HepG2 (cell line): ENCODE measurements at regions not wholly inside any gene's neighbourhood (a gene's known extent, or its start where the extent isn't known, plus 50 kb on each side); places are given as distances from the start of the nearest gene placed in this dataset.

ENCODE experiments used
- ATAC-seq: fragments of 200-7000 bp; cut with Tn5 transposase; 3 replicates; pipeline ENCODE4 v1.9.1; 2020; ENCODE audit warnings: mild to moderate bottlenecking, moderate library complexity
- BruUV-seq: library from RNA; stranded (reverse); fragments of 400-500 nt; replicated peaks from 2 replicates; lab custom pipeline; 2021; lab: Mats Ljungman, UMichigan
- CTCF ChIA-PET: fragments of 300-600 bp; formaldehyde crosslinking; extraction: SDS; loops from one replicate; lab custom pipeline; 2021; ENCODE audit warnings: low total read pairs, inconsistent platforms, low intra/inter-chr PET ratio; lab: Yijun Ruan, JAX
- POLR2A ChIA-PET: fragments of 350-600 bp; sonication (Branson Sonifier 250); formaldehyde crosslinking; loops from one replicate; lab custom pipeline; 2020; ENCODE audit warnings: antibody characterized with exemption, inconsistent platforms; lab: Yijun Ruan, JAX
- DNase-seq: peaks from one replicate; pipeline ENCODE4 v3.0.0-alpha.2; 2015; ENCODE audit warnings: low spot score
- FAIRE-seq: peaks from 3 replicates; lab custom pipeline; 2011; peaks lifted over from hg19 to GRCh38; lab: Jason Lieb, UNC
- H2AFZ ChIP-seq: one replicate; pipeline ENCODE4 v1.6.1; 2011; ENCODE audit warnings: low read length, inconsistent platforms
- H3K27ac ChIP-seq: fragments of 300-600 bp; 3 replicates; pipeline ENCODE4 v1.8.0; 2011; ENCODE audit warnings: mixed run types, mild to moderate bottlenecking, mixed read lengths, low read length, inconsistent platforms; ENCODE audit not compliant: insufficient read depth; ENCODE audit errors: extremely low read length
- H3K27me3 ChIP-seq, 2 experiments: fragments of 200-600 bp in 1 of 2; 2 replicates in 1 of 2; 3 replicates in 1 of 2; pipeline versions ENCODE4 v1.6.0 to v1.8.0; 2011; ENCODE audit warnings: low read length in 2 of 2, mild to moderate bottlenecking in 2 of 2, moderate library complexity in 2 of 2, inconsistent platforms in 1 of 2; ENCODE audit not compliant: insufficient read depth in 2 of 2, control insufficient read depth in 1 of 2
- H3K36me3 ChIP-seq, 2 experiments: fragments of 200-600 bp in 1 of 2; replicated peaks in 1 of 2; 2 replicates in 1 of 2; 3 replicates in 1 of 2; pipeline versions ENCODE4 v1.5.1 to v1.8.0; 2011; ENCODE audit warnings: low read length in 2 of 2, inconsistent platforms in 1 of 2; ENCODE audit not compliant: insufficient read depth in 2 of 2, control insufficient read depth in 1 of 2
- H3K4me1 ChIP-seq: 2 replicates; pipeline ENCODE4 v1.5.1; 2012; ENCODE audit warnings: low read length, inconsistent platforms; ENCODE audit not compliant: insufficient read depth
- H3K4me2 ChIP-seq: 2 replicates; pipeline ENCODE4 v1.6.0; 2011; ENCODE audit warnings: low read depth, low read length, inconsistent platforms
- H3K4me3 ChIP-seq, 3 experiments: fragments of 200-600 bp in 1 of 3; sonication (generic), shearing (Covaris generic) in 1 of 3; replicated peaks in 1 of 3; 2 replicates each; pipeline ENCODE4 v1.5.1; 2011 to 2016; ENCODE audit warnings: low read length in 3 of 3, inconsistent platforms in 2 of 3, low read depth in 2 of 3, mild to moderate bottlenecking in 2 of 3, control low read depth in 1 of 3, mixed read lengths in 1 of 3; ENCODE audit not compliant: insufficient read depth in 1 of 3
- H3K79me2 ChIP-seq: one replicate; pipeline ENCODE4 v1.6.1; 2011; ENCODE audit warnings: low read length, inconsistent platforms; ENCODE audit not compliant: insufficient read depth
- H3K9ac ChIP-seq: 2 replicates; pipeline ENCODE4 v1.6.0; 2011; ENCODE audit warnings: mild to moderate bottlenecking, low read depth, low read length, inconsistent platforms; ENCODE audit not compliant: insufficient read depth
- H3K9me3 ChIP-seq: 2 replicates; pipeline ENCODE4 v1.5.1; 2012; ENCODE audit warnings: mild to moderate bottlenecking, low read length
- H4K20me1 ChIP-seq: 2 replicates; pipeline ENCODE4 v1.6.0; 2011; ENCODE audit warnings: inconsistent platforms, mild to moderate bottlenecking, low read length, moderate library complexity; ENCODE audit not compliant: insufficient read depth
- CBX5 ChIP-seq: sonication (generic); formaldehyde crosslinking; IDR thresholded peaks from 2 replicates; pipeline ENCODE4 v1.4.0; 2020; ENCODE audit warnings: missing genetic modification reagents, borderline replicate concordance
- EED ChIP-seq: sonication (generic); formaldehyde crosslinking; IDR thresholded peaks from 2 replicates; pipeline ENCODE4 v1.5.0; 2020; ENCODE audit warnings: mild to moderate bottlenecking, missing genetic modification reagents
- FOXC1 ChIP-seq: sonication (generic); formaldehyde crosslinking; IDR thresholded peaks from 2 replicates; pipeline ENCODE4 v1.8.0; 2022; ENCODE audit warnings: mild to moderate bottlenecking, missing genetic modification reagents, borderline replicate concordance
- FOXO1 ChIP-seq: sonication (generic); formaldehyde crosslinking; IDR thresholded peaks from 2 replicates; pipeline ENCODE4 v1.4.0; 2020; ENCODE audit warnings: missing genetic modification reagents
- GABPA ChIP-seq, 2 experiments: IDR thresholded peaks; 2 replicates each; pipeline ENCODE4 v1.6.1; 2011 to 2016; ENCODE audit warnings: low read depth in 2 of 2, low read length in 1 of 2, missing biosample characterization in 1 of 2, missing genetic modification characterization in 1 of 2
- JARID2 ChIP-seq: sonication (generic); formaldehyde crosslinking; IDR thresholded peaks from 2 replicates; pipeline ENCODE4 v1.8.1; 2023; ENCODE audit warnings: missing genetic modification reagents, inconsistent platforms; ENCODE audit not compliant: insufficient replicate concordance
- SIX1 ChIP-seq: sonication (generic); formaldehyde crosslinking; IDR thresholded peaks from 2 replicates; pipeline ENCODE4 v1.4.0; 2020; ENCODE audit warnings: missing genetic modification reagents, borderline replicate concordance
- SRSF9 ChIP-seq: fragments of 200-400 bp; formaldehyde crosslinking; IDR thresholded peaks from 2 replicates; pipeline ENCODE4 v1.6.1; 2018; ENCODE audit warnings: borderline replicate concordance, mild to moderate bottlenecking, low read depth, low read length; ENCODE audit not compliant: insufficient read depth, poor library complexity, severe bottlenecking
- TOE1 ChIP-seq: sonication (generic); formaldehyde crosslinking; IDR thresholded peaks from 2 replicates; pipeline ENCODE4 v1.4.0; 2020; ENCODE audit warnings: mild to moderate bottlenecking, missing genetic modification reagents
- YEATS2 ChIP-seq: sonication (generic); formaldehyde crosslinking; IDR thresholded peaks from 2 replicates; pipeline ENCODE4 v1.4.0; 2020; ENCODE audit warnings: missing genetic modification reagents, borderline replicate concordance
- ZBTB10 ChIP-seq: sonication (generic); formaldehyde crosslinking; IDR thresholded peaks from 2 replicates; pipeline ENCODE4 v1.4.0; 2020; ENCODE audit warnings: missing genetic modification reagents, borderline replicate concordance
- ZNF12 ChIP-seq: sonication (generic); formaldehyde crosslinking; IDR thresholded peaks from 2 replicates; pipeline ENCODE4 v1.5.0; 2020; ENCODE audit warnings: missing genetic modification reagents
- ZZZ3 ChIP-seq: sonication (generic); formaldehyde crosslinking; IDR thresholded peaks from 2 replicates; pipeline ENCODE4 v1.4.0; 2020; ENCODE audit warnings: missing genetic modification reagents, mild to moderate bottlenecking, borderline replicate concordance
- WGBS: methylation state at CpG from one replicate; pipeline ENCODE4 v1.1.6; 2017; ENCODE audit warnings: low lambda C conversion rate; 5-methylcytosine and 5-hydroxymethylcytosine counted together
- in situ Hi-C: cut with HindIII; loops from 2 replicates; pipeline ENCODE4 v1.10.0; 2017; ENCODE audit warnings: low pct_unique_long_range_greater_than_20kb; ENCODE audit not compliant: extremely low pct_ligation_motif_present
- intact Hi-C: fragments of 100-400 bp; cut with micrococcal nuclease; formaldehyde crosslinking; loops from one replicate; pipeline ENCODE4 v1.10.0; 2022; ENCODE audit not compliant: unreplicated experiment
- TF ChIP-seq, protein P1 (sequence below): sonication (generic); formaldehyde crosslinking; IDR thresholded peaks from 2 replicates; pipeline ENCODE4 v1.4.0; 2020; ENCODE audit warnings: missing genetic modification reagents
- TF ChIP-seq, protein P2 (sequence below): sonication (generic); formaldehyde crosslinking; conservative IDR thresholded peaks from 2 replicates; pipeline ENCODE4 v1.4.0; 2020; ENCODE audit warnings: missing genetic modification reagents

DNA sequence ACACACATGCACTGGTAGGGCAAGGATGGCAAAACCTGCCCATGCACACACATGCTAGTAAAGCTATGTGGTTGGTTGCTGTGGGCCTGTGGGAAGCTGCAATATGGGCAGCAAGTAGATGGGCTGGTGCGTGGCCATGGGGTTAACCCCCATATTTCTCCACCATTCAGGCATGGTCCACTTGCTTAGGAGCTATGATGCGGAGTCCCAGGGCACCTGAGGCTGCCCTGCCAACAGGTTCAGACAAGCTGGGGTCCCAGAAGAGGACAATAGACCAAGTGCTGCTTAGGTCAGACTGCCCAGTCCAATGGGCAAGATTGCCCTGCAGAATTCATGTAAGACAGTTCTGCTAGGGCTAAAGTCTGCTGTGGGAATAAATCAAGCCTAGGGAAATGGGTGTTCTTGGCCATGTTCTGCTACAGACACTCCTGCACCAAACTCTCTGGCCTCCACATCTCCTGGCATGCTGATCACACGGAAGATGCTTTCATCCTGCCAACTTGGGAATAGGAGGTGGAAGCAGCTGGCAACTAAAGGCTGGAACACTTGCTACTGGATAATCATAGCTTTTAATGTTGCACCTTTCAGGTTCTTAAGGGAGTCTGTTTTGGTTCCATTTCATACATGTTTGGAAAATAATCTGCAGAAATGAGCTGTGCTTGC is 646.3 kb upstream of the SLITRK1 start:
- BruUV-seq: no TSS peak
- no peak for FAIRE-seq
- in situ Hi-C loops: no loop called here
- TF ChIP-seq FOXO1 (CRISPR knock-in tag): no peak
- no peak for TF ChIP-seq GABPA (IDR thresholded peaks at IDR 0.05; ENCODE audit: low read depth, low read length)
- no peak for TF ChIP-seq GABPA (CRISPR knock-in tag; IDR thresholded peaks at IDR 0.05; ENCODE audit: low read depth)
- TF ChIP-seq ZZZ3: no peak
- TF ChIP-seq TOE1: no peak
- TF ChIP-seq, protein P1, sequence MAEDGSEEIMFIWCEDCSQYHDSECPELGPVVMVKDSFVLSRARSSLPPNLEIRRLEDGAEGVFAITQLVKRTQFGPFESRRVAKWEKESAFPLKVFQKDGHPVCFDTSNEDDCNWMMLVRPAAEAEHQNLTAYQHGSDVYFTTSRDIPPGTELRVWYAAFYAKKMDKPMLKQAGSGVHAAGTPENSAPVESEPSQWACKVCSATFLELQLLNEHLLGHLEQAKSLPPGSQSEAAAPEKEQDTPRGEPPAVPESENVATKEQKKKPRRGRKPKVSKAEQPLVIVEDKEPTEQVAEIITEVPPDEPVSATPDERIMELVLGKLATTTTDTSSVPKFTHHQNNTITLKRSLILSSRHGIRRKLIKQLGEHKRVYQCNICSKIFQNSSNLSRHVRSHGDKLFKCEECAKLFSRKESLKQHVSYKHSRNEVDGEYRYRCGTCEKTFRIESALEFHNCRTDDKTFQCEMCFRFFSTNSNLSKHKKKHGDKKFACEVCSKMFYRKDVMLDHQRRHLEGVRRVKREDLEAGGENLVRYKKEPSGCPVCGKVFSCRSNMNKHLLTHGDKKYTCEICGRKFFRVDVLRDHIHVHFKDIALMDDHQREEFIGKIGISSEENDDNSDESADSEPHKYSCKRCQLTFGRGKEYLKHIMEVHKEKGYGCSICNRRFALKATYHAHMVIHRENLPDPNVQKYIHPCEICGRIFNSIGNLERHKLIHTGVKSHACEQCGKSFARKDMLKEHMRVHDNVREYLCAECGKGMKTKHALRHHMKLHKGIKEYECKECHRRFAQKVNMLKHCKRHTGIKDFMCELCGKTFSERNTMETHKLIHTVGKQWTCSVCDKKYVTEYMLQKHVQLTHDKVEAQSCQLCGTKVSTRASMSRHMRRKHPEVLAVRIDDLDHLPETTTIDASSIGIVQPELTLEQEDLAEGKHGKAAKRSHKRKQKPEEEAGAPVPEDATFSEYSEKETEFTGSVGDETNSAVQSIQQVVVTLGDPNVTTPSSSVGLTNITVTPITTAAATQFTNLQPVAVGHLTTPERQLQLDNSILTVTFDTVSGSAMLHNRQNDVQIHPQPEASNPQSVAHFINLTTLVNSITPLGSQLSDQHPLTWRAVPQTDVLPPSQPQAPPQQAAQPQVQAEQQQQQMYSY (CRISPR knock-in tag): no peak
- no peak for TF ChIP-seq FOXC1 (CRISPR knock-in tag)
- TF ChIP-seq JARID2 (CRISPR knock-in tag): no peak
- no peak for TF ChIP-seq SRSF9
- no peak for TF ChIP-seq EED
- TF ChIP-seq ZBTB10 (CRISPR knock-in tag): no peak
- no peak for TF ChIP-seq CBX5 (CRISPR knock-in tag)
- TF ChIP-seq ZNF12 (CRISPR knock-in tag): no peak
- TF ChIP-seq SIX1 (CRISPR knock-in tag): no peak
- TF ChIP-seq YEATS2 (CRISPR knock-in tag): no peak
- TF ChIP-seq, protein P2, sequence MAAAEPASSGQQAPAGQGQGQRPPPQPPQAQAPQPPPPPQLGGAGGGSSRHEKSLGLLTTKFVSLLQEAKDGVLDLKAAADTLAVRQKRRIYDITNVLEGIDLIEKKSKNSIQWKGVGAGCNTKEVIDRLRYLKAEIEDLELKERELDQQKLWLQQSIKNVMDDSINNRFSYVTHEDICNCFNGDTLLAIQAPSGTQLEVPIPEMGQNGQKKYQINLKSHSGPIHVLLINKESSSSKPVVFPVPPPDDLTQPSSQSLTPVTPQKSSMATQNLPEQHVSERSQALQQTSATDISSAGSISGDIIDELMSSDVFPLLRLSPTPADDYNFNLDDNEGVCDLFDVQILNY (CRISPR knock-in tag): no peak

More for the DNA sequence above, 646.3 kb upstream of the SLITRK1 start:
- peaks cover 3% of the 10 kb centered on the region for H3K9me3 ChIP-seq
- intact Hi-C loops: loop anchor here (5.0 kb wide), 1 partner anchor 1011 kb away; no protein-coding TSS in a partner anchor
- no peak overlapping the region for H3K27ac ChIP-seq
- no peaks in the 10 kb centered on the region for H3K4me1 ChIP-seq
- no peak overlapping the region for H3K4me3 ChIP-seq
- no peaks in the 10 kb centered on the region for H3K36me3 ChIP-seq
- 33% methylated on average over 2 of the region's 3 CpGs for WGBS
- ATAC-seq: no peak
- ChIA-PET POLR2A (no interaction called here), CTCF (no interaction called here)
- H3K79me2 ChIP-seq: no peaks in the 10 kb centered on the region
- no peak overlapping the region for H2AFZ ChIP-seq
- no peak overlapping the region for H3K9ac ChIP-seq
- no peak for DNase-seq
- H4K20me1 ChIP-seq: no peaks in the 10 kb centered on the region
- no peaks in the 10 kb centered on the region for H3K27me3 ChIP-seq
- H3K4me2 ChIP-seq: no peak overlapping the region
